ENCODE measurements at regions not wholly inside any gene's neighbourhood (a gene's known extent, or its start where the extent isn't known, plus 50 kb on each side); places are given as distances from the start of the nearest gene placed in this dataset.

DNA sequence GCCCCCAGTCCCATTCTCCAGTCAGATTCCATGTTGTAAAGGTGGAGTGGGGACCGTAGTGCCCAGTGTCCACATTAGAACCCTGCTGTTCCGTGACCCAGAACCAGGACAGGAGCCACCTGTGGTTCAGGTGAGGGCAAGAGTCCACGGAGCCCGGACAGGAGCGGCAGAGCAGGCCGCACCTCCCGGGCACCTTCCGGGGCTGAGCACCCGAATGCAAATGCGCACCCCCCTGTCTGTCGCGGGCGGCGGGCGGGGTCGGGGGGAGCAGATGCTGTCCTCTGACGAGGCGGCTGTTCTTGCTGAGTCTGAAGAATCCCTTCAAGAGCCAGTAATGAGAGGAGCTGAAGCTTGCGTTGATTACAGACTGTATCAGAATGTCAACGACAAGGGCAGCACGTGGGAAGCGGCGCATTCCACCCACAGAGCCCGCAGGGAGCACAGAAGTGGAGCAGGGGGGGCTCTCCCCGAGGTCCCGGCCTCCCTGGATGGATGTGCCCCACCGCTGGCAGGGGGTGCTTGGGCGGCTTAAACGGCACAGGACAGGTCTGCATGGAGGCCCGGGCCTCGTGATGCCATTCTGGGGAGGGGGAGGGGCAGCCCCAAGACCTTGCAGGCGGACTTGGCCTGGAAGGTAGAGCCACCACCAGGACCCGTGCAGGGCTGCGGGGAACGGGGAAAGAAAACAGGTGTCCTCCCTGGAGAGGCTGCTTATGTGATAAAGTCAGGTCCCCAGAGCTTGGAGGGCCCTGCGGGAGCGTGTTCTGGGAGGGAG is 407.5 kb upstream of the RNF32 start:
- Histone ChIP-seq H3K9me3 (ENCODE audit: control insufficient read depth in 1 of 2, low read length in 2 of 2) (peaks cover 0 to 5% of the 10 kb centered on the region in 2 donors), H3K4me1 (ENCODE audit: insufficient read depth, low read length) (no peaks in the 10 kb centered on the region), H3K4me3 (ENCODE audit: low read length in 2 of 2) (no peak overlapping the region), H3K27ac (ENCODE audit: low read depth, low read length) (no peak overlapping the region), H3K36me3 (ENCODE audit: insufficient read depth, low read length) (no peaks in the 10 kb centered on the region), H3K27me3 (ENCODE audit: insufficient read depth, low read length) (no peaks in the 10 kb centered on the region)
- peaks cover 0 to 1% (median 0%) of the 10 kb centered on the region in 4 donors for H3K4me1 Mint-ChIP-seq
- H3K9me3 Mint-ChIP-seq: no peaks in the 10 kb centered on the region
- POLR2A ChIA-PET (ENCODE audit: partially characterized antibody): no interaction called here
- no peak for DNase-seq
- CTCF ChIA-PET (ENCODE audit: partially characterized antibody): no interaction called here
- H3K27me3 Mint-ChIP-seq: no peaks in the 10 kb centered on the region
- no peak overlapping the region for H3K27ac Mint-ChIP-seq
- H3K36me3 Mint-ChIP-seq: no peaks in the 10 kb centered on the region
- intact Hi-C loops (cut with micrococcal nuclease): no loop called here
- H3K4me3 Mint-ChIP-seq: no peak overlapping the region

DNA sequence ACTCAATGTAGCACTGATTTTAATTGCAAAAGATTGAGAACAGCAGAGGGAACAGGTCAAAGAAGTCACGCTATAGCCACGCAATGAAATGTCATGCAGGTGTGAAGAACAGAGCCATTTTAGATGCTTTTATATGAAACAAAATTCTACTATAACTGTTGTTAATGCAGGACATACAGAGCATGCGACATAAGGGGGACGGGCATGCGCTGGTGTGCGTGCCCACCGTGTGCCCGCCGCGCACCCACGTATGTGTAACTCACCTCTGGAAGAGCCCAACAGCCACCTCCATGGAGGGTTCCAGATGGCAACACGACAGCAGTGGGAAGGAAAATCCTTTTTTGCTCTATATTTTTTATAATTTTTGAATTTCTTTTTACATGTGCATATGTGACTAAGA is 410.0 kb upstream of the RNF32 start:
- H3K27me3 ChIP-seq (ENCODE audit: insufficient read depth, low read length): no peaks in the 10 kb centered on the region
- H3K27ac ChIP-seq (ENCODE audit: low read depth, low read length): no peak overlapping the region
- Mint-ChIP-seq H3K4me3 (no peak overlapping the region), H3K4me1 (no peaks in the 10 kb centered on the region), H3K27ac (no peak overlapping the region), H3K9me3 (peaks cover 0 to 5% (median 0%) of the 10 kb centered on the region in 8 donors), H3K27me3 (no peaks in the 10 kb centered on the region), H3K36me3 (no peaks in the 10 kb centered on the region)
- CTCF ChIA-PET (ENCODE audit: partially characterized antibody): no interaction called here
- H3K9me3 ChIP-seq (ENCODE audit: control insufficient read depth in 1 of 2, low read length in 2 of 2): peaks cover 0 to 5% of the 10 kb centered on the region in 2 donors
- H3K4me1 ChIP-seq (ENCODE audit: insufficient read depth, low read length): no peaks in the 10 kb centered on the region
- no peak for DNase-seq
- intact Hi-C loops (cut with micrococcal nuclease): no loop called here
- POLR2A ChIA-PET (ENCODE audit: partially characterized antibody): no interaction called here
- H3K4me3 ChIP-seq (ENCODE audit: low read length in 2 of 2): no peak overlapping the region
- no peaks in the 10 kb centered on the region for H3K36me3 ChIP-seq (ENCODE audit: insufficient read depth, low read length)

DNA sequence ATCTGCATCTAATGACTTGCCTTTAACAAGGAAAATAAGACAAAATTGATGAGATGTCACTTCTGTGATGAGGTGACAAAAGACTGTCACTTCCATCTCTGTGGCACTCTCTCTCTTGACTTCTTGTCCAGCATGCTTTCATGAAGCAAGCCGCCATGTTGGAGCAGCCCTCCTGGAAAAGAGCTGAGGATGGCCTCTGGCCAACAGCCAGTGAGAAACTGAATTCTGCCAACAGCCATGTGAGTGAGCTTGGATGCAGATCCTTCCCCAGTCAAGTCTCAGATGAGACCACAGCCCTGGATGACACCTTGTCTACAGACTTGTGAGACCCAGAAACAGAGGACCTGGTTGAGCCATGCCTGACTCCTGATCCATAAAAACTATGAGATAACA is 412.6 kb upstream of the SHH start:
- Mint-ChIP-seq H3K27me3 (peaks cover 3 to 7% of the 10 kb centered on the region in 2 donors), H3K36me3 (no peaks in the 10 kb centered on the region), H3K27ac (no peak overlapping the region), H3K4me1 (no peaks in the 10 kb centered on the region), H3K4me3 (no peak overlapping the region), H3K9me3 (peaks cover 0 to 5% (median 0%) of the 10 kb centered on the region in 8 donors)
- POLR2A ChIA-PET (ENCODE audit: partially characterized antibody): no interaction called here
- Histone ChIP-seq H3K27ac (ENCODE audit: low read depth, low read length) (no peak overlapping the region), H3K4me3 (ENCODE audit: low read length in 2 of 2) (no peak overlapping the region), H3K27me3 (ENCODE audit: insufficient read depth, low read length) (no peaks in the 10 kb centered on the region), H3K36me3 (ENCODE audit: insufficient read depth, low read length) (no peaks in the 10 kb centered on the region), H3K4me1 (ENCODE audit: insufficient read depth, low read length) (no peaks in the 10 kb centered on the region), H3K9me3 (ENCODE audit: control insufficient read depth in 1 of 2, low read length in 2 of 2) (peaks cover 0 to 5% of the 10 kb centered on the region in 2 donors)
- intact Hi-C loops (cut with micrococcal nuclease): no loop called here
- CTCF ChIA-PET (ENCODE audit: partially characterized antibody): no interaction called here
- DNase-seq: no peak

DNA sequence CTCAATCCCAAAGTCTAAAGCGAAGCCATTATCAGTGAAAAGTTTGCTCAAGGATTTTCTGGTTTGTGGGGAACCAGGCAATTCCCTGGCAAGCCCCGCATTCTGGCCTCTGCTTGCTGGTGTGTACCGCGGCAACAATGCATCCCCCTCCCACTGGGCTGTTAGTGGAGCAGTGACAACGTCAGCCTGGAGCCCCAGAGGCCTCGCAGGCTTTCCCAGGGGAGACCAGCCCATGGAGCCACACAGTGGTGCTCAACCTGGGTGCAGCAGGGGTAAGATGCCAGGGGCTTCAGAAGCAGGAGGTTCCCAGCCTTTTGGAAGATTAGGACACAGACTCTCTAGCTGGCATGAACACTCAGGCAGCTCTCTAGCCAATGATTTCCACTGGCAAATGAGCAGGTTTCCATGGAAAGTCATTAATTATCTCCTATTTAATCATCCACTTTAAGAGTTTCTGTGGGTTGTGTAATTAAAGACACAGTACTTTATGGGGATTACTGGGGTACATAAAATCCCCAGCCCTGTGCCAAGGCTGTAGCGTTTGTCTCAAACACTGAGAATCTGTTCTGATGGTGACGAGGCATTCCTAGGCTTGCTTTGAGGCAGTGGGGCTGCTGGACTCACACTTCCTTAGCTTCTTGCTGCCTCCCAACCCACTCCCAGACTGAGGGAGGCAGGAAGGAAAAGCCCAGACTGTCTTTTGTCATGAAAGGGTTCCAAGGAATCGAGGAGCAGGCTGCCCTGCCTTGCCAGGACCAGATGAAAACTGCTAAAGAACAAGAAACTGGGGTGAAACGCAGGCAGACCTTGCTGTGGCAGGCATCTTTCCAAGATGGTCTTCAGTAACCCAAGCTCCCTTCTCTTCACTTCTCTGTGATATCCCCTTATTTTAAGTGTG is 411.9 kb upstream of the SHH start:
- Histone ChIP-seq H3K9me3 (ENCODE audit: control insufficient read depth in 1 of 2, low read length in 2 of 2) (peaks cover 0 to 5% of the 10 kb centered on the region in 2 donors), H3K27me3 (ENCODE audit: insufficient read depth, low read length) (no peaks in the 10 kb centered on the region), H3K4me1 (ENCODE audit: insufficient read depth, low read length) (no peaks in the 10 kb centered on the region), H3K27ac (ENCODE audit: low read depth, low read length) (no peak overlapping the region), H3K4me3 (ENCODE audit: low read length in 2 of 2) (no peak overlapping the region), H3K36me3 (ENCODE audit: insufficient read depth, low read length) (no peaks in the 10 kb centered on the region)
- ChIA-PET POLR2A (ENCODE audit: partially characterized antibody) (no interaction called here), CTCF (ENCODE audit: partially characterized antibody) (no interaction called here)
- H3K4me1 Mint-ChIP-seq: no peaks in the 10 kb centered on the region
- no peak overlapping the region for H3K4me3 Mint-ChIP-seq
- H3K9me3 Mint-ChIP-seq: peaks cover 0 to 5% (median 0%) of the 10 kb centered on the region in 8 donors
- H3K27me3 Mint-ChIP-seq: peaks cover 3 to 7% of the 10 kb centered on the region in 2 donors
- no peak for DNase-seq
- no peak overlapping the region for H3K27ac Mint-ChIP-seq
- intact Hi-C loops (cut with micrococcal nuclease): no loop called here
- H3K36me3 Mint-ChIP-seq: no peaks in the 10 kb centered on the region

DNA sequence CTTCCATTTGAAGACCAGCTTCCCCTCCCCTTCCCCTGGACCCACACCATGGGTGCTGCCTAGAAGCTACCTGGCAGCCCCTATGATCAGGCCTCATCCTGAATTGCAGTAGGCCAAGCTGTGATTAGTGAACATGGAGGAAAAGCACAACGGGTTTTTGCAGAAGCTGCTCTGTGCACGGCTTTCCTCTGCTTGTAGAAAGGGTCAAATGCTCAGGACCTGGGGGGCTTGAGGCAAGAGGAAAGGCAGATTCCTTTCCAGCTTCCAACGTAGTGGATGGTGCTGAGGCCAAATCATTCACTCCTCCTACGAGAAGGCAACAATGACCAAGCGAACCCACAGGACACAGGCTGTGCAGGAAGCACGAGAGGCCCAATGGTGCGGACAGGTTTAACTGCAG is 410.3 kb upstream of the SHH start:
- Mint-ChIP-seq H3K27ac (no peak overlapping the region), H3K36me3 (no peaks in the 10 kb centered on the region), H3K4me3 (no peak overlapping the region), H3K9me3 (peaks cover 0 to 4% (median 0%) of the 10 kb centered on the region in 8 donors), H3K4me1 (no peaks in the 10 kb centered on the region), H3K27me3 (peaks cover 7% of the 10 kb centered on the region in 2 donors)
- H3K36me3 ChIP-seq (ENCODE audit: insufficient read depth, low read length): no peaks in the 10 kb centered on the region
- no peaks in the 10 kb centered on the region for H3K27me3 ChIP-seq (ENCODE audit: insufficient read depth, low read length)
- POLR2A ChIA-PET (ENCODE audit: partially characterized antibody): no interaction called here
- CTCF ChIA-PET (ENCODE audit: partially characterized antibody): no interaction called here
- H3K27ac ChIP-seq (ENCODE audit: low read depth, low read length): no peak overlapping the region
- no peak overlapping the region for H3K4me3 ChIP-seq (ENCODE audit: low read length in 2 of 2)
- H3K4me1 ChIP-seq (ENCODE audit: insufficient read depth, low read length): no peaks in the 10 kb centered on the region
- intact Hi-C loops (cut with micrococcal nuclease): no loop called here
- H3K9me3 ChIP-seq (ENCODE audit: control insufficient read depth in 1 of 2, low read length in 2 of 2): no peaks in the 10 kb centered on the region
- DNase-seq: no peak

DNA sequence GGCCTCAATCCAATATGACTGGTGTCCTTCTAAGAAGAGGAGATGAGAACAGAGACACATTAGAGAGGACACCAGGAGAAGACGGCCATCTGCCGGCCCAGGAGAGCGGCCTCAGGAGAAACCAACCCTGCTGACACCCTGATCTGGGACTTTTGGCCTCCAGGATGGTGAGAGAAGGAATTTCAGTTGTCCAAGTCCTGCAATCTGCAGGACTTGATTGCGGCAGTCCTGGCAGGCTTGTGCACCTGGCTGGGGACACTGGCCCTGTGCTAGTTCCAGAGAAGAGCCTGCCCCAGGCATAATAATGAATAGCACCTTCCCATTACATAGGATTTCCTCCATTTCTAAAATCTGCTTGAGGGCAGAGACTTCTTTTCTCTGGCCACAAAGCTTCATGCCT is 409.9 kb upstream of the SHH start:
- no peak overlapping the region for H3K27ac Mint-ChIP-seq
- no peak overlapping the region for H3K4me3 Mint-ChIP-seq

DNA sequence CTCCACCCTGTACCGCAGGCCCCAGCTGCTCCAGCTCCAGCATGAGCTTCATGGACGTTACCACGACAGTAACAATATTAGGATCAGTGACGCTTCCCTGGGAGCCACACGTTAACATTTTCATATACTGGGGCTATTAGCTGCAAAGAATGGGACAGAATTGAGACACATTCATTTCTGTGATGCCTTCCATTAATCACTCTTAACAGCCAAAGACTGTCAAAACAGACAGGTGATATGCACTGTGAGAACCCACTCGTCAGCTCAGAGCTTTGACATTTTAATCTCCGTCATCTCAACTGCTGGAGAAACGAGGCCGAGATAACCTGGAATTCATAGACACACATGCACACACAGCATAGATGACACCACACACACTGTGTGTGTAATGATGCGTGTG is 408.4 kb upstream of the SHH start:
- Mint-ChIP-seq H3K27me3 (peaks cover 7% of the 10 kb centered on the region in 2 donors), H3K36me3 (no peaks in the 10 kb centered on the region), H3K4me1 (no peaks in the 10 kb centered on the region), H3K27ac (no peak overlapping the region), H3K9me3 (peaks cover 0 to 2% (median 0%) of the 10 kb centered on the region in 8 donors), H3K4me3 (no peak overlapping the region)
- intact Hi-C loops (cut with micrococcal nuclease): no loop called here
- Histone ChIP-seq H3K27me3 (ENCODE audit: insufficient read depth, low read length) (no peaks in the 10 kb centered on the region), H3K27ac (ENCODE audit: low read depth, low read length) (no peak overlapping the region), H3K4me3 (ENCODE audit: low read length in 2 of 2) (no peak overlapping the region), H3K9me3 (ENCODE audit: control insufficient read depth in 1 of 2, low read length in 2 of 2) (no peaks in the 10 kb centered on the region), H3K36me3 (ENCODE audit: insufficient read depth, low read length) (no peaks in the 10 kb centered on the region), H3K4me1 (ENCODE audit: insufficient read depth, low read length) (no peaks in the 10 kb centered on the region)
- CTCF ChIA-PET (ENCODE audit: partially characterized antibody): no interaction called here
- no peak for DNase-seq
- POLR2A ChIA-PET (ENCODE audit: partially characterized antibody): no interaction called here

More for the DNA sequence above, 409.9 kb upstream of the SHH start:
- H3K9me3 ChIP-seq (ENCODE audit: control insufficient read depth in 1 of 2, low read length in 2 of 2): no peaks in the 10 kb centered on the region
- no peaks in the 10 kb centered on the region for H3K36me3 ChIP-seq (ENCODE audit: insufficient read depth, low read length)
- POLR2A ChIA-PET (ENCODE audit: partially characterized antibody): no interaction called here
- no peak overlapping the region for H3K27ac ChIP-seq (ENCODE audit: low read depth, low read length)
- CTCF ChIA-PET (ENCODE audit: partially characterized antibody): no interaction called here
- no peaks in the 10 kb centered on the region for H3K27me3 ChIP-seq (ENCODE audit: insufficient read depth, low read length)
- H3K4me3 ChIP-seq (ENCODE audit: low read length in 2 of 2): no peak overlapping the region
- H3K27me3 Mint-ChIP-seq: peaks cover 7% of the 10 kb centered on the region in 2 donors
- H3K36me3 Mint-ChIP-seq: no peaks in the 10 kb centered on the region
- no peak for DNase-seq
- intact Hi-C loops (cut with micrococcal nuclease): no loop called here
- H3K4me1 ChIP-seq (ENCODE audit: insufficient read depth, low read length): no peaks in the 10 kb centered on the region
- H3K9me3 Mint-ChIP-seq: peaks cover 0 to 2% (median 0%) of the 10 kb centered on the region in 8 donors
- no peaks in the 10 kb centered on the region for H3K4me1 Mint-ChIP-seq

Data from CD4-positive, alpha-beta memory T cell (primary cell).